Right lobe of liver (tissue), 4 donors: ENCODE measurements at regions not wholly inside any gene's neighbourhood (a gene's known extent, or its start where the extent isn't known, plus 50 kb on each side); places are given as distances from the start of the nearest gene placed in this dataset.

Experiments
- CTCF ChIP-seq, 4 donors: fragments of 200-600 bp in 3 of 4; fragments of 450-650 bp in 1 of 4; IDR thresholded peaks; one replicate each; pipeline versions ENCODE4 v1.5.1 to v1.8.0; 2016 to 2022; ENCODE audit warnings: antibody characterized with exemption in 4 of 4, mild to moderate bottlenecking in 2 of 4
- POLR2A ChIP-seq: fragments of 450-650 bp; IDR thresholded peaks from one replicate; pipeline ENCODE4 v1.6.1; 2017; ENCODE audit warnings: antibody characterized with exemption, mild to moderate bottlenecking
- donor health status: DM: no; HTN: no; CAD: no.
- donor health status: DM: no; HTN: no; CAD: no.
- donor health status: DM: no; HTN: yes; CAD: no.

GRCh38 chr3:182668541-182668940 is 124.8 kb upstream of the ATP11B start:
- TF ChIP-seq POLR2A (no peak), CTCF (IDR thresholded peaks at IDR 0.05) (no peak)
